T47D (cell line): ENCODE measurements at regions not wholly inside any gene's neighbourhood (a gene's known extent, or its start where the extent isn't known, plus 50 kb on each side); places are given as distances from the start of the nearest gene placed in this dataset.
A peak's percentile ranks its signal among the peaks of the same experiment; 100 is the strongest.
"Not testable (repeated sequence)": the region's sequence is repeated elsewhere in the genome, so short reads cannot be mapped to it uniquely, and the experiment has no call there.

ENCODE experiments used
- DNase-seq, 2 experiments: peaks; one replicate each; pipeline versions ENCODE4 v3.0.0 to v3.0.0-alpha.2; 2011 to 2012; ENCODE audit warnings: low read depth in 1 of 2, low spot score in 1 of 2
- JUND ChIP-seq: IDR thresholded peaks from 2 replicates; pipeline ENCODE4 v1.6.1; 2012; ENCODE audit warnings: low read depth
- in situ Hi-C: cut with HindIII; loops from 2 replicates; pipeline ENCODE4 v1.10.0; 2016; ENCODE audit warnings: low sequenced_read_pairs, low pct_unique_long_range_greater_than_20kb

- TF ChIP-seq JUND, result no peak
- DNase-seq, result no peak
- in situ Hi-C loops, result no loop called here
Measured at GRCh38 chr4:94131212-94131611, 76.5 kb upstream of the SMARCAD1 start.

GRCh38 chr4:94135701-94136100 lies 72.0 kb upstream of the SMARCAD1 start:
- no peak for TF ChIP-seq JUND
- no peak for DNase-seq
- in situ Hi-C loops, result no loop called here

- in situ Hi-C loops, result no loop called here
- no peak for DNase-seq
- TF ChIP-seq JUND, result no peak
Measured at GRCh38 chr4:94139931-94140612, 67.6 kb upstream of the SMARCAD1 start.

DNA sequence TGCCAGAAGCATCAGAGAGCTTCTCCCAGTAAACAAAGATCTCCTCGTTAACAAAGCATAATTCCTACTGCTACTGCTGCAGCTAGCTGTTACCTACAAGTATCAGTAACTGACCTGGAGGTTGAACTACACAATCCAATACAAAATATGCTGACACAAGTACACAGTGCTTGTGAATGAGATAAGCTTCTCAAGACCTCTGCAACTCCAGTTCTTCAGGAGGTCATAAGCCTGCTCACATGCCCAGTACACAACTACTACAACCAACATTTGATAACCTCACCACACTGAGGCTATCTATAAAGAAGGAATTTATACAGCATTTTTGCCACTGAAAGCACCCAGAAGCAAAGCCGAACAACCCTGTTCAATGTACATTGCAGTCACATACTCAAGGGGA lies 66.7 kb upstream of the SMARCAD1 start:
- in situ Hi-C loops, result no loop called here
- DNase-seq, result no peak
- TF ChIP-seq JUND, result no peak

DNA sequence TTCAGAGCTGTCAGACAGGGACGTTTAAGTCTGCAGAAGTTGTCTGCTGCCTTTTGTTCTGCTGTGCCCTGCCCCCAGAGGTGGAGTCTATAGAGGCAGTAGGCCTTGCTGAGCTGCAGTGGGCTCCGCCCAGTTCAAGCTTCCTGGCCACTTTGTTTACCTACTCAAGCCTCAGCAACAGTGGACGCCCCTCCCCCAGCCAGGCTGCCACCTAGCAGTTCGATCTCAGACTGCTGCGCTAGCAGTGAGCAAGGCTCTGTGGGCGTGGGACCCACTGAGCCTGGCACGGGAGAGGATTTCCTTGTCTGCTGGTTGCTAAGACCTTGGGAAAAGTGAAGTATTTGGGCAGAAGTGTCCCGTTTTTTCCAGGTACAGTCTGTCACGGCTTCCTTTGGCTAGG lies 59.6 kb upstream of the SMARCAD1 start:
- peak in 1 of 2 experiments; percentile 81 for DNase-seq
- in situ Hi-C loops, result not testable (repeated sequence)

GRCh38 chr4:94152466-94152865 lies 55.2 kb upstream of the SMARCAD1 start:
- no peak for DNase-seq
- TF ChIP-seq JUND, result no peak
- in situ Hi-C loops, result no loop called here

- in situ Hi-C loops, DNase-seq: not testable (repeated sequence)
Measured at GRCh38 chr4:94155404-94155803, 52.3 kb upstream of the SMARCAD1 start.

GRCh38 chr4:94156826-94157225 lies 50.8 kb upstream of the SMARCAD1 start:
- DNase-seq, result no peak
- TF ChIP-seq JUND, result no peak
- in situ Hi-C loops, result no loop called here
